Ishikawa (cell line): ENCODE measurements at regions not wholly inside any gene's neighbourhood (a gene's known extent, or its start where the extent isn't known, plus 50 kb on each side); places are given as distances from the start of the nearest gene placed in this dataset.

Experiments
- CEBPB ChIP-seq: IDR thresholded peaks from 2 replicates; pipeline ENCODE4 v1.6.1; 2012
- CREB1 ChIP-seq: IDR thresholded peaks from 2 replicates; pipeline ENCODE4 v1.6.1; 2012; ENCODE audit warnings: low read depth
- EGR1 ChIP-seq: IDR thresholded peaks from 2 replicates; pipeline ENCODE4 v1.6.1; 2012
- EP300 ChIP-seq: IDR thresholded peaks from 2 replicates; pipeline ENCODE4 v1.6.1; 2012; ENCODE audit warnings: borderline replicate concordance
- FOXM1 ChIP-seq: IDR thresholded peaks from 2 replicates; pipeline ENCODE4 v1.6.1; 2012; ENCODE audit warnings: low read depth, borderline replicate concordance
- MAX ChIP-seq: IDR thresholded peaks from 2 replicates; pipeline ENCODE4 v1.6.1; 2012
- NFIC ChIP-seq: IDR thresholded peaks from 2 replicates; pipeline ENCODE4 v1.6.1; 2012
- RAD21 ChIP-seq: IDR thresholded peaks from 2 replicates; pipeline ENCODE4 v1.6.1; 2012; ENCODE audit warnings: low read depth
- REST ChIP-seq: IDR thresholded peaks from 2 replicates; pipeline ENCODE4 v1.6.1; 2012; ENCODE audit warnings: low read depth, mild to moderate bottlenecking
- TAF1 ChIP-seq: IDR thresholded peaks from 2 replicates; pipeline ENCODE4 v1.6.1; 2012; ENCODE audit warnings: low read depth, mild to moderate bottlenecking
- TCF12 ChIP-seq: IDR thresholded peaks from 2 replicates; pipeline ENCODE4 v1.6.1; 2012; ENCODE audit warnings: low read depth
- TEAD4 ChIP-seq: IDR thresholded peaks from 2 replicates; pipeline ENCODE4 v1.6.1; 2012
- USF1 ChIP-seq: IDR thresholded peaks from 2 replicates; pipeline ENCODE4 v1.6.1; 2012
- YY1 ChIP-seq: IDR thresholded peaks from 2 replicates; pipeline ENCODE4 v1.6.1; 2012; ENCODE audit warnings: low read depth
- ZBTB7A ChIP-seq: IDR thresholded peaks from 2 replicates; pipeline ENCODE4 v1.6.1; 2012; ENCODE audit warnings: low read depth

GRCh38 chr13:83386609-83387008 lies 495.7 kb downstream of the SLITRK1 start:
- TF ChIP-seq EP300 (no peak), USF1 (no peak), FOXM1 (no peak), EGR1 (no peak), CEBPB (no peak)

- TF ChIP-seq TEAD4 (no peak), TCF12 (no peak), EP300 (no peak), RAD21 (no peak), CEBPB (no peak), CREB1 (no peak), YY1 (no peak), NFIC (no peak), REST (no peak), ZBTB7A (no peak), TAF1 (no peak)
These were observed 503.4 kb downstream of the SLITRK1 start for GRCh38 chr13:83378908-83379307.

GRCh38 chr13:83377491-83377890 lies 504.8 kb downstream of the SLITRK1 start:
- TF ChIP-seq TAF1 (no peak), CEBPB (no peak), TEAD4 (no peak), MAX (no peak), CREB1 (no peak), EP300 (no peak), FOXM1 (no peak)

GRCh38 chr13:83372786-83373185 lies 509.5 kb downstream of the SLITRK1 start:
- TF ChIP-seq RAD21 (no peak), NFIC (no peak), CEBPB (no peak), MAX (no peak), YY1 (no peak), TEAD4 (no peak), EP300 (no peak), CREB1 (no peak)

- TF ChIP-seq EGR1 (no peak), RAD21 (no peak), CEBPB (no peak), TAF1 (no peak), USF1 (no peak), CREB1 (no peak), REST (no peak), EP300 (no peak), ZBTB7A (no peak), TEAD4 (no peak), YY1 (no peak), MAX (no peak), NFIC (no peak), TCF12 (no peak), FOXM1 (no peak)
These were observed 516.6 kb downstream of the SLITRK1 start for GRCh38 chr13:83365723-83366122.

GRCh38 chr13:83355041-83355440 lies 527.2 kb downstream of the SLITRK1 start:
- TF ChIP-seq NFIC (no peak), TCF12 (no peak), RAD21 (no peak), YY1 (no peak), CEBPB (no peak), USF1 (no peak), FOXM1 (no peak), ZBTB7A (no peak), REST (no peak), TAF1 (no peak), EGR1 (no peak), MAX (no peak), EP300 (no peak), TEAD4 (no peak), CREB1 (no peak)
